ENCODE measurements at regions not wholly inside any gene's neighbourhood (a gene's known extent, or its start where the extent isn't known, plus 50 kb on each side); places are given as distances from the start of the nearest gene placed in this dataset.

DNA sequence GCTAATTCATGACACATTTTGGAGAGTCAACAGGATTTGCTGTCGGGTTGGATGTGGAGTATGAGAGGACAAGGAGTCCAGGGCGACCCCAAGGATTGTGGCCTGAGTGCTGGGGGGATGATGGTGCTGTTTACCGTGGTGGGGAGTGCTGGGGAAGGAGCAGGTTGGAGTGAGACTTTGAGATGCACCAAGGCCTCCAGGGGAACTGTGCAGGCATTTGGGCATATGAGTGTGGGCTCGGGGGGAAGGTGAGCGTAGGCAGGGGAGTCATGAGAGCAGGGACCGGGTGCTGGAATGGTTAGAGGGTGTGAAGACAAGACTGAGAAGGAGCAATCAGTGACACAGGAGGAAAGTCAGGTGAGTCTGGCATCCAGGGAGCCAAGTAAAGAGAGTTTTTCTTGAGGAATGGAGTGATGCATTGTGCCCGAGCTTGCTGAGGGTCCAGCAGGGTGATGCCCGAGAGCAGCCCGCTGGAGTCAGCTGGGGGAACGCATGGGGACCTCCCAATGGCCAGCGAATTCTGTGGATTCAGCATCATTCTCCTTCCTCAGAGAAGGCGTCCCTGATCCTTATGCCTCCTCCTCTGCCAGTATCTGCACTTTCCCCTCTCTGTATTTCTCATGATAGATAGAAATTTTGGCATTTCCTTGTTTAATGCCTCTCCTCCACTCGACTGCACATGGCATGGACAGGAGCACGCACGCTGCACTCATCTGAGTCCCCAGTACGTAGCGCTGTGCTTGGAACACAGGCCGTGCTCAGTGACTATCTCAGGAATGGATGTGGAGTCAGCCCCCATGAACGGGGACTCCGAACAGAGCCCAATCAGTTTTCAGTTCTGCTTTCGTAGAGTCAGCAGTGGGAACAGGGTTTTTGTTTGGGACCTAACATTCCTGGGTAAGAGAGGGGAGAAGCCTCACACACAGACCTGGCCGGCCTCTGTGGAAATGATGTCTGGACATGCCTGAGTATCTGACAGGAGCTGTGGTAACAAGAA, 52.1 kb upstream of the ETV3 start:
- TF ChIP-seq ZC3H10 (CRISPR knock-in tag; IDR thresholded peaks at IDR 0.05) (no peak), ZNF70 (CRISPR knock-in tag; IDR thresholded peaks at IDR 0.05) (no peak), ZFP3 (CRISPR knock-in tag; IDR thresholded peaks at IDR 0.05) (no peak), ZFP30 (CRISPR knock-in tag; IDR thresholded peaks at IDR 0.05) (no peak), ARNTL (CRISPR knock-in tag; IDR thresholded peaks at IDR 0.05; ENCODE audit: borderline replicate concordance, low read depth) (no peak), TOX (CRISPR knock-in tag; IDR thresholded peaks at IDR 0.05; ENCODE audit: borderline replicate concordance) (no peak), PPARA (CRISPR knock-in tag; IDR thresholded peaks at IDR 0.05; ENCODE audit: borderline replicate concordance) (no peak), OSR1 (CRISPR knock-in tag; IDR thresholded peaks at IDR 0.05) (no peak), TCF4 (CRISPR knock-in tag; IDR thresholded peaks at IDR 0.05; ENCODE audit: borderline replicate concordance) (no peak), GLIS3 (CRISPR knock-in tag; IDR thresholded peaks at IDR 0.05) (no peak), ESRRG (CRISPR knock-in tag; IDR thresholded peaks at IDR 0.05) (no peak)
- TF ChIP-seq, protein P1, sequence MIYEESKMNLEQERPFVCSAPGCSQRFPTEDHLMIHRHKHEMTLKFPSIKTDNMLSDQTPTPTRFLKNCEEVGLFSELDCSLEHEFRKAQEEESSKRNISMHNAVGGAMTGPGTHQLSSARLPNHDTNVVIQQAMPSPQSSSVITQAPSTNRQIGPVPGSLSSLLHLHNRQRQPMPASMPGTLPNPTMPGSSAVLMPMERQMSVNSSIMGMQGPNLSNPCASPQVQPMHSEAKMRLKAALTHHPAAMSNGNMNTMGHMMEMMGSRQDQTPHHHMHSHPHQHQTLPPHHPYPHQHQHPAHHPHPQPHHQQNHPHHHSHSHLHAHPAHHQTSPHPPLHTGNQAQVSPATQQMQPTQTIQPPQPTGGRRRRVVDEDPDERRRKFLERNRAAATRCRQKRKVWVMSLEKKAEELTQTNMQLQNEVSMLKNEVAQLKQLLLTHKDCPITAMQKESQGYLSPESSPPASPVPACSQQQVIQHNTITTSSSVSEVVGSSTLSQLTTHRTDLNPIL (CRISPR knock-in tag; IDR thresholded peaks at IDR 0.05; ENCODE audit: low read depth) = no peak
- peak; percentile 30; the same call in 2 of the 3 replicates for ATAC-seq

DNA sequence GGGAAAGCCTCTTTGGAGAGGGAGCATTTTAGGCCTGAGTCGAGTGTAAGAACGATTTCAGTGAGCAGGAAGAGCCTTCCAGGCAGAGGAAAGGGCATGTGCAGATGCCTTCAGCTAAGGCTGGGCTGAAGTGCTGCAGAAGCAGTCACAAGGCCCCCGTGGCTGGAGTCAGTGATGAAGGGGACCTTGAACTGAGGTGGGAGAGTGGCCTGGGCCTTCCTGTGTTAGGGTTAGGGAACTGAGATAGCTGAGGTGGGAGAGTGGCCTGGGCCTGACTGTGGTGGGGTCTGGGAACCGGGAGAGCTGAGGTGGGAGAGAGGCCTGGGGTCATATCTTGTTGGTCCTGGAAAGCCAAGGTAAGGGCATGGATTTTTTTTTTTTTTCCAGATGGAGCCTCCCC, 50.9 kb upstream of the ETV3 start:
- TF ChIP-seq PPARA (CRISPR knock-in tag; IDR thresholded peaks at IDR 0.05; ENCODE audit: borderline replicate concordance) (no peak), ZNF565 (CRISPR knock-in tag; conservative IDR thresholded peaks at IDR 0.05; ENCODE audit: low read depth) (no peak), BACH2 (CRISPR knock-in tag; IDR thresholded peaks at IDR 0.05; ENCODE audit: borderline replicate concordance) (no peak), GLIS3 (CRISPR knock-in tag; IDR thresholded peaks at IDR 0.05) (no peak), ZFP30 (CRISPR knock-in tag; IDR thresholded peaks at IDR 0.05) (no peak), ISL1 (CRISPR knock-in tag; IDR thresholded peaks at IDR 0.05) (no peak), ZC3H10 (CRISPR knock-in tag; IDR thresholded peaks at IDR 0.05) (no peak), ZNF70 (CRISPR knock-in tag; IDR thresholded peaks at IDR 0.05) (no peak), OSR1 (CRISPR knock-in tag; IDR thresholded peaks at IDR 0.05) (no peak), CSDC2 (CRISPR knock-in tag; IDR thresholded peaks at IDR 0.05) (no peak), TOX (CRISPR knock-in tag; IDR thresholded peaks at IDR 0.05; ENCODE audit: borderline replicate concordance) (no peak), SNAI2 (CRISPR knock-in tag; IDR thresholded peaks at IDR 0.05) (no peak), RARB (CRISPR knock-in tag; IDR thresholded peaks at IDR 0.05) (no peak), TCF4 (CRISPR knock-in tag; IDR thresholded peaks at IDR 0.05; ENCODE audit: borderline replicate concordance) (no peak)
- TF ChIP-seq, protein P2, sequence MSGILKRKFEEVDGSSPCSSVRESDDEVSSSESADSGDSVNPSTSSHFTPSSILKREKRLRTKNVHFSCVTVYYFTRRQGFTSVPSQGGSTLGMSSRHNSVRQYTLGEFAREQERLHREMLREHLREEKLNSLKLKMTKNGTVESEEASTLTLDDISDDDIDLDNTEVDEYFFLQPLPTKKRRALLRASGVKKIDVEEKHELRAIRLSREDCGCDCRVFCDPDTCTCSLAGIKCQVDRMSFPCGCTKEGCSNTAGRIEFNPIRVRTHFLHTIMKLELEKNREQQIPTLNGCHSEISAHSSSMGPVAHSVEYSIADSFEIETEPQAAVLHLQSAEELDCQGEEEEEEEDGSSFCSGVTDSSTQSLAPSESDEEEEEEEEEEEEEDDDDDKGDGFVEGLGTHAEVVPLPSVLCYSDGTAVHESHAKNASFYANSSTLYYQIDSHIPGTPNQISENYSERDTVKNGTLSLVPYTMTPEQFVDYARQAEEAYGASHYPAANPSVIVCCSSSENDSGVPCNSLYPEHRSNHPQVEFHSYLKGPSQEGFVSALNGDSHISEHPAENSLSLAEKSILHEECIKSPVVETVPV (CRISPR knock-in tag; IDR thresholded peaks at IDR 0.05) = no peak
- no peak for ATAC-seq

Data from SK-N-SH treated with all-trans-retinoic acid at 6 μM for 48 hours (cell line).